ENCODE measurements at regions not wholly inside any gene's neighbourhood (a gene's known extent, or its start where the extent isn't known, plus 50 kb on each side); places are given as distances from the start of the nearest gene placed in this dataset.

DNA sequence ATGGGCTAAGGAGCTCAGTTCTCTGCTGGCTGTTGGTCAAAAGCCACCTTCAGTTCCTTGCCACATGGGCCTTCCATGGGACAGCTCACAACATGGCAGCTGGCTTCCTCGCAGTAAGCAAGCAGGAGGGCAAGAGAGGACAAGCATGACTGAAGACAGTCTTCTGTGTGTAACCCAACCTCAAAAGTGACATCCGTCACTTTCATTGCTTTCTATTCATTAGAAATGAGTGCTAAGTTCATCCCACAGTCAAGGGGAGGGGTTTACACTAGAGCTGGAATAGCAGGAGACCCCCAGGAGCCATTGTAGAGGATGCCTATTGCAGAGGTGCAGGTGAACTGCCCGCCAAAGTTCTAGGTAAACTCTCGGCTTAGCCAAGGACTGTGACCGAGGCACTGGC, 163.3 kb downstream of the NUFIP1 start:
- TF ChIP-seq, protein P1, sequence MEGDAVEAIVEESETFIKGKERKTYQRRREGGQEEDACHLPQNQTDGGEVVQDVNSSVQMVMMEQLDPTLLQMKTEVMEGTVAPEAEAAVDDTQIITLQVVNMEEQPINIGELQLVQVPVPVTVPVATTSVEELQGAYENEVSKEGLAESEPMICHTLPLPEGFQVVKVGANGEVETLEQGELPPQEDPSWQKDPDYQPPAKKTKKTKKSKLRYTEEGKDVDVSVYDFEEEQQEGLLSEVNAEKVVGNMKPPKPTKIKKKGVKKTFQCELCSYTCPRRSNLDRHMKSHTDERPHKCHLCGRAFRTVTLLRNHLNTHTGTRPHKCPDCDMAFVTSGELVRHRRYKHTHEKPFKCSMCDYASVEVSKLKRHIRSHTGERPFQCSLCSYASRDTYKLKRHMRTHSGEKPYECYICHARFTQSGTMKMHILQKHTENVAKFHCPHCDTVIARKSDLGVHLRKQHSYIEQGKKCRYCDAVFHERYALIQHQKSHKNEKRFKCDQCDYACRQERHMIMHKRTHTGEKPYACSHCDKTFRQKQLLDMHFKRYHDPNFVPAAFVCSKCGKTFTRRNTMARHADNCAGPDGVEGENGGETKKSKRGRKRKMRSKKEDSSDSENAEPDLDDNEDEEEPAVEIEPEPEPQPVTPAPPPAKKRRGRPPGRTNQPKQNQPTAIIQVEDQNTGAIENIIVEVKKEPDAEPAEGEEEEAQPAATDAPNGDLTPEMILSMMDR (optimal IDR thresholded peaks at IDR 0.05 in 1 of 3, IDR thresholded peaks at IDR 0.05 in 1 of 3, conservative IDR thresholded peaks at IDR 0.05 in 1 of 3; ENCODE audit: extremely low read depth in 1 of 3, insufficient read depth in 2 of 3, low read length in 3 of 3), result no peak
- TF ChIP-seq EZH2 (IDR thresholded peaks at IDR 0.05; ENCODE audit: low read length), result no peak

All from keratinocyte (primary cell).